ENCODE measurements at regions not wholly inside any gene's neighbourhood (a gene's known extent, or its start where the extent isn't known, plus 50 kb on each side); places are given as distances from the start of the nearest gene placed in this dataset.

GRCh38 chr18:44374966-44375365 is 305.7 kb upstream of the SETBP1 start:
- ChIA-PET CTCF (no interaction called here), POLR2A (no interaction called here)
- TF ChIP-seq ZNF219 (CRISPR knock-in tag; IDR thresholded peaks at IDR 0.05; ENCODE audit: borderline replicate concordance) (no peak), OVOL2 (CRISPR knock-in tag; IDR thresholded peaks at IDR 0.05; ENCODE audit: borderline replicate concordance) (no peak), ZBTB43 (CRISPR knock-in tag; IDR thresholded peaks at IDR 0.05) (no peak), ZSCAN18 (CRISPR knock-in tag; IDR thresholded peaks at IDR 0.05) (no peak), CREM (CRISPR knock-in tag; IDR thresholded peaks at IDR 0.05) (no peak)
- TF ChIP-seq, protein P1, sequence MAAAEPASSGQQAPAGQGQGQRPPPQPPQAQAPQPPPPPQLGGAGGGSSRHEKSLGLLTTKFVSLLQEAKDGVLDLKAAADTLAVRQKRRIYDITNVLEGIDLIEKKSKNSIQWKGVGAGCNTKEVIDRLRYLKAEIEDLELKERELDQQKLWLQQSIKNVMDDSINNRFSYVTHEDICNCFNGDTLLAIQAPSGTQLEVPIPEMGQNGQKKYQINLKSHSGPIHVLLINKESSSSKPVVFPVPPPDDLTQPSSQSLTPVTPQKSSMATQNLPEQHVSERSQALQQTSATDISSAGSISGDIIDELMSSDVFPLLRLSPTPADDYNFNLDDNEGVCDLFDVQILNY (CRISPR knock-in tag; IDR thresholded peaks at IDR 0.05), result no peak
- TF ChIP-seq, protein P2, sequence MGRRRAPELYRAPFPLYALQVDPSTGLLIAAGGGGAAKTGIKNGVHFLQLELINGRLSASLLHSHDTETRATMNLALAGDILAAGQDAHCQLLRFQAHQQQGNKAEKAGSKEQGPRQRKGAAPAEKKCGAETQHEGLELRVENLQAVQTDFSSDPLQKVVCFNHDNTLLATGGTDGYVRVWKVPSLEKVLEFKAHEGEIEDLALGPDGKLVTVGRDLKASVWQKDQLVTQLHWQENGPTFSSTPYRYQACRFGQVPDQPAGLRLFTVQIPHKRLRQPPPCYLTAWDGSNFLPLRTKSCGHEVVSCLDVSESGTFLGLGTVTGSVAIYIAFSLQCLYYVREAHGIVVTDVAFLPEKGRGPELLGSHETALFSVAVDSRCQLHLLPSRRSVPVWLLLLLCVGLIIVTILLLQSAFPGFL (CRISPR knock-in tag; IDR thresholded peaks at IDR 0.05; ENCODE audit: borderline replicate concordance), result no peak
- TF ChIP-seq, protein P3, sequence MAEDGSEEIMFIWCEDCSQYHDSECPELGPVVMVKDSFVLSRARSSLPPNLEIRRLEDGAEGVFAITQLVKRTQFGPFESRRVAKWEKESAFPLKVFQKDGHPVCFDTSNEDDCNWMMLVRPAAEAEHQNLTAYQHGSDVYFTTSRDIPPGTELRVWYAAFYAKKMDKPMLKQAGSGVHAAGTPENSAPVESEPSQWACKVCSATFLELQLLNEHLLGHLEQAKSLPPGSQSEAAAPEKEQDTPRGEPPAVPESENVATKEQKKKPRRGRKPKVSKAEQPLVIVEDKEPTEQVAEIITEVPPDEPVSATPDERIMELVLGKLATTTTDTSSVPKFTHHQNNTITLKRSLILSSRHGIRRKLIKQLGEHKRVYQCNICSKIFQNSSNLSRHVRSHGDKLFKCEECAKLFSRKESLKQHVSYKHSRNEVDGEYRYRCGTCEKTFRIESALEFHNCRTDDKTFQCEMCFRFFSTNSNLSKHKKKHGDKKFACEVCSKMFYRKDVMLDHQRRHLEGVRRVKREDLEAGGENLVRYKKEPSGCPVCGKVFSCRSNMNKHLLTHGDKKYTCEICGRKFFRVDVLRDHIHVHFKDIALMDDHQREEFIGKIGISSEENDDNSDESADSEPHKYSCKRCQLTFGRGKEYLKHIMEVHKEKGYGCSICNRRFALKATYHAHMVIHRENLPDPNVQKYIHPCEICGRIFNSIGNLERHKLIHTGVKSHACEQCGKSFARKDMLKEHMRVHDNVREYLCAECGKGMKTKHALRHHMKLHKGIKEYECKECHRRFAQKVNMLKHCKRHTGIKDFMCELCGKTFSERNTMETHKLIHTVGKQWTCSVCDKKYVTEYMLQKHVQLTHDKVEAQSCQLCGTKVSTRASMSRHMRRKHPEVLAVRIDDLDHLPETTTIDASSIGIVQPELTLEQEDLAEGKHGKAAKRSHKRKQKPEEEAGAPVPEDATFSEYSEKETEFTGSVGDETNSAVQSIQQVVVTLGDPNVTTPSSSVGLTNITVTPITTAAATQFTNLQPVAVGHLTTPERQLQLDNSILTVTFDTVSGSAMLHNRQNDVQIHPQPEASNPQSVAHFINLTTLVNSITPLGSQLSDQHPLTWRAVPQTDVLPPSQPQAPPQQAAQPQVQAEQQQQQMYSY (CRISPR knock-in tag; IDR thresholded peaks at IDR 0.05), result no peak
- TF ChIP-seq, protein P4, sequence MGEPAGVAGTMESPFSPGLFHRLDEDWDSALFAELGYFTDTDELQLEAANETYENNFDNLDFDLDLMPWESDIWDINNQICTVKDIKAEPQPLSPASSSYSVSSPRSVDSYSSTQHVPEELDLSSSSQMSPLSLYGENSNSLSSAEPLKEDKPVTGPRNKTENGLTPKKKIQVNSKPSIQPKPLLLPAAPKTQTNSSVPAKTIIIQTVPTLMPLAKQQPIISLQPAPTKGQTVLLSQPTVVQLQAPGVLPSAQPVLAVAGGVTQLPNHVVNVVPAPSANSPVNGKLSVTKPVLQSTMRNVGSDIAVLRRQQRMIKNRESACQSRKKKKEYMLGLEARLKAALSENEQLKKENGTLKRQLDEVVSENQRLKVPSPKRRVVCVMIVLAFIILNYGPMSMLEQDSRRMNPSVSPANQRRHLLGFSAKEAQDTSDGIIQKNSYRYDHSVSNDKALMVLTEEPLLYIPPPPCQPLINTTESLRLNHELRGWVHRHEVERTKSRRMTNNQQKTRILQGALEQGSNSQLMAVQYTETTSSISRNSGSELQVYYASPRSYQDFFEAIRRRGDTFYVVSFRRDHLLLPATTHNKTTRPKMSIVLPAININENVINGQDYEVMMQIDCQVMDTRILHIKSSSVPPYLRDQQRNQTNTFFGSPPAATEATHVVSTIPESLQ (CRISPR knock-in tag; IDR thresholded peaks at IDR 0.05), result no peak
- Mint-ChIP-seq H3K4me1 (no peaks in the 10 kb centered on the region), H3K27ac (no peak overlapping the region), H3K4me3 (no peak overlapping the region), H3K27me3 (ENCODE audit: low read depth) (peaks cover 4% of the 10 kb centered on the region; the same call in 1 of the 2 replicates), H3K9me3 (peaks cover 75% of the 10 kb centered on the region), H3K36me3 (peaks cover 35% of the 10 kb centered on the region)
- DNase-seq (ENCODE audit: low spot score) (no peak), ATAC-seq (no peak)

DNA sequence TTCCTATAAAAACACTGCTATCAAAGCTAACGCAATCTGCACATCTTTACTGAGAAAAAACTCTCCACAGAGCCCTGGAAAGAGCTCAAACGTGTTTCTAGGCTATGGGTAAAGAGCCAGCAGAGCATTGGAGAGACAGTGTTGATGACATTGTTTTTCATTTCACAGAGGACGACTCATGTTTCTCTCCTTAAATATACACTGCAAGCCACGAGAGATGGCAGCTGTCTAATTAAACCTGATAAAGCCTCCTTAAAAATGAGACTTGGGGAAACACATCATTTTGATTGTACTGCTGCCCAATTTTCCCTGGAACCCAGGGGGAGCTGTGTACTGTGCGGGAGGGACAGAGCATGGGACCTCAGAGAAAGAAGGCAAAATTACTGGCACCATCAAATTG is 294.3 kb upstream of the SETBP1 start:
- H3K4me1 Mint-ChIP-seq, result no peaks in the 10 kb centered on the region
- ChIA-PET POLR2A (no interaction called here), CTCF (no interaction called here)
- no peak overlapping the region for H3K4me3 Mint-ChIP-seq
- H3K27ac Mint-ChIP-seq, result no peak overlapping the region
- H3K27me3 Mint-ChIP-seq (ENCODE audit: low read depth), result no peaks in the 10 kb centered on the region; the same call in 1 of the 2 replicates
- H3K9me3 Mint-ChIP-seq, result peaks cover 3% of the 10 kb centered on the region; the same call in 1 of the 2 replicates
- DNase-seq (ENCODE audit: low spot score), result no peak
- no peak for ATAC-seq
- H3K36me3 Mint-ChIP-seq, result no peaks in the 10 kb centered on the region
- TF ChIP-seq MYBL2 (CRISPR knock-in tag; IDR thresholded peaks at IDR 0.05) (no peak), GRHL2 (CRISPR knock-in tag; IDR thresholded peaks at IDR 0.05; ENCODE audit: insufficient replicate concordance, severe bottlenecking) (no peak), ZNF425 (CRISPR knock-in tag; conservative IDR thresholded peaks at IDR 0.05) (no peak), ATF1 (CRISPR knock-in tag; IDR thresholded peaks at IDR 0.05) (no peak), ZSCAN18 (CRISPR knock-in tag; IDR thresholded peaks at IDR 0.05) (no peak), ZNF423 (CRISPR knock-in tag; IDR thresholded peaks at IDR 0.05) (no peak), JAZF1 (CRISPR knock-in tag; IDR thresholded peaks at IDR 0.05) (no peak), SOX15 (CRISPR knock-in tag; IDR thresholded peaks at IDR 0.05) (no peak), TEAD4 (CRISPR knock-in tag; IDR thresholded peaks at IDR 0.05) (no peak), TCF7 (CRISPR knock-in tag; IDR thresholded peaks at IDR 0.05; ENCODE audit: low read depth) (no peak)
- TF ChIP-seq, protein P5, sequence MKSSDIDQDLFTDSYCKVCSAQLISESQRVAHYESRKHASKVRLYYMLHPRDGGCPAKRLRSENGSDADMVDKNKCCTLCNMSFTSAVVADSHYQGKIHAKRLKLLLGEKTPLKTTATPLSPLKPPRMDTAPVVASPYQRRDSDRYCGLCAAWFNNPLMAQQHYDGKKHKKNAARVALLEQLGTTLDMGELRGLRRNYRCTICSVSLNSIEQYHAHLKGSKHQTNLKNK (CRISPR knock-in tag; IDR thresholded peaks at IDR 0.05), result no peak
